ENCODE measurements at regions not wholly inside any gene's neighbourhood (a gene's known extent, or its start where the extent isn't known, plus 50 kb on each side); places are given as distances from the start of the nearest gene placed in this dataset.

GRCh38 chr3:99134986-99135385 lies 233.5 kb upstream of the DCBLD2 start:
- TF ChIP-seq CTCF (conservative IDR thresholded peaks at IDR 0.05; ENCODE audit: low read length) (no peak), EZH2phosphoT487 (IDR thresholded peaks at IDR 0.05; ENCODE audit: borderline replicate concordance) (no peak)
